K562 (cell line): ENCODE measurements at regions not wholly inside any gene's neighbourhood (a gene's known extent, or its start where the extent isn't known, plus 50 kb on each side); places are given as distances from the start of the nearest gene placed in this dataset.

ENCODE experiments used
- ATAC-seq: fragments of 200-7000 bp; cut with Tn5 transposase; 3 replicates; pipeline ENCODE4 v1.9.1; 2020; ENCODE audit warnings: moderate library complexity
- BruUV-seq: library from RNA; stranded (reverse); fragments of 400-500 nt; replicated peaks from 2 replicates; lab custom pipeline; 2021; lab: Mats Ljungman, UMichigan
- CTCF ChIA-PET: fragments of 300-600 bp; formaldehyde crosslinking; extraction: SDS; loops from one replicate; lab custom pipeline; 2021; ENCODE audit warnings: low intra/inter-chr PET ratio; lab: Yijun Ruan, JAX
- POLR2A ChIA-PET: fragments of 300-600, 350-650 bp; sonication (Branson Sonifier 250); formaldehyde crosslinking; extraction: SDS; loops from one replicate; lab custom pipeline; 2021; ENCODE audit warnings: antibody characterized with exemption, inconsistent platforms; lab: Yijun Ruan, JAX
- DNase-seq, 4 experiments: peaks; one replicate each; pipeline versions ENCODE4 v3.0.0 to v3.0.0-alpha.2; 2011 to 2018; ENCODE audit warnings: low spot score in 3 of 4, mixed read lengths in 3 of 4; ENCODE audit errors: extremely low read depth in 1 of 4
- FAIRE-seq: peaks from 2 replicates; lab custom pipeline; 2011; peaks lifted over from hg19 to GRCh38; lab: Jason Lieb, UNC
- H2AFZ ChIP-seq: 2 replicates; pipeline ENCODE4 v1.6.0; 2011; ENCODE audit warnings: low read depth, low read length, control low read depth, inconsistent platforms
- H3K27ac ChIP-seq: fragments of 200-600 bp; 3 replicates; pipeline ENCODE4 v1.8.0; 2011; ENCODE audit warnings: low read depth, mild to moderate bottlenecking, control low read depth, inconsistent platforms, low read length, moderate library complexity, mixed read lengths; ENCODE audit errors: extremely low read depth
- H3K27me3 ChIP-seq, 2 experiments: fragments of 300-600 bp in 1 of 2; 2 replicates in 1 of 2; 3 replicates in 1 of 2; pipeline versions ENCODE4 v1.6.0 to v1.8.0; 2011; ENCODE audit warnings: inconsistent platforms in 2 of 2, low read length in 2 of 2, mild to moderate bottlenecking in 1 of 2, mixed read lengths in 1 of 2, moderate library complexity in 1 of 2; ENCODE audit not compliant: control insufficient read depth in 2 of 2, insufficient read depth in 2 of 2
- H3K36me3 ChIP-seq: fragments of 300-600 bp; 3 replicates; pipeline ENCODE4 v1.8.0; 2011; ENCODE audit warnings: mild to moderate bottlenecking, low read length, inconsistent platforms; ENCODE audit not compliant: control insufficient read depth, insufficient read depth
- H3K4me1 ChIP-seq, 2 experiments: fragments of 200-600 bp in 1 of 2; replicated peaks in 1 of 2; 2 replicates in 1 of 2; 3 replicates in 1 of 2; pipeline versions ENCODE4 v1.5.1 to v1.8.0; 2011; ENCODE audit warnings: inconsistent platforms in 2 of 2, low read length in 2 of 2, mild to moderate bottlenecking in 1 of 2, mixed read lengths in 1 of 2, moderate library complexity in 1 of 2; ENCODE audit not compliant: control insufficient read depth in 2 of 2, insufficient read depth in 2 of 2
- H3K4me2 ChIP-seq: 2 replicates; pipeline ENCODE4 v1.6.1; 2011; ENCODE audit warnings: low read length, control low read depth, inconsistent platforms, mixed read lengths; ENCODE audit not compliant: insufficient read depth
- H3K4me3 ChIP-seq: fragments of 200-600 bp; sonication (generic), shearing (Covaris generic); 2 replicates; pipeline ENCODE4 v1.5.1; 2016; ENCODE audit warnings: control low read depth, inconsistent platforms
- H3K79me2 ChIP-seq: fragments of 200-600 bp; 3 replicates; pipeline ENCODE4 v1.8.0; 2011; ENCODE audit warnings: low read length, inconsistent platforms; ENCODE audit not compliant: control insufficient read depth, insufficient read depth
- H3K9ac ChIP-seq, 2 experiments: 2 replicates each; pipeline versions ENCODE4 v1.6.0 to v1.6.1; 2011; ENCODE audit warnings: low read depth in 2 of 2, low read length in 2 of 2, control low read depth in 1 of 2, inconsistent platforms in 1 of 2, mild to moderate bottlenecking in 1 of 2, mixed read lengths in 1 of 2; ENCODE audit not compliant: insufficient read depth in 1 of 2
- H3K9me1 ChIP-seq: one replicate; pipeline ENCODE4 v1.6.0; 2011; ENCODE audit warnings: inconsistent platforms, mild to moderate bottlenecking, low read length, moderate library complexity; ENCODE audit not compliant: control insufficient read depth, insufficient read depth
- H3K9me3 ChIP-seq: replicated peaks from 2 replicates; pipeline ENCODE4 v1.5.1; 2011; ENCODE audit warnings: low read depth, low read length, inconsistent platforms; ENCODE audit not compliant: control insufficient read depth, insufficient read depth
- H4K20me1 ChIP-seq: replicated peaks from 2 replicates; pipeline ENCODE4 v1.6.1; 2011; ENCODE audit warnings: low read length, inconsistent platforms, mixed read lengths; ENCODE audit not compliant: control insufficient read depth, insufficient read depth
- AFF4 ChIP-seq: sonication (generic); formaldehyde crosslinking; IDR thresholded peaks from 2 replicates; pipeline ENCODE4 v1.8.0; 2023; ENCODE audit warnings: mild to moderate bottlenecking, missing genetic modification reagents
- CXXC5 ChIP-seq: fragments of 250-450 bp; sonication (Bioruptor Pico); IDR thresholded peaks from 2 replicates; pipeline ENCODE4 v1.8.0; 2022; ENCODE audit warnings: inconsistent platforms, mild to moderate bottlenecking, moderate library complexity
- DDX20 ChIP-seq: fragments of 450-650 bp; IDR thresholded peaks from 2 replicates; pipeline ENCODE4 v1.6.1; 2016; ENCODE audit warnings: missing genetic modification characterization, low read depth, mild to moderate bottlenecking, missing compliant biosample characterization, moderate library complexity
- GABPB1 ChIP-seq: sonication (generic); formaldehyde crosslinking; IDR thresholded peaks from 2 replicates; pipeline ENCODE4 v1.8.0; 2022; ENCODE audit warnings: mild to moderate bottlenecking, missing genetic modification reagents
- HLTF ChIP-seq: fragments of 450-650 bp; IDR thresholded peaks from 2 replicates; pipeline ENCODE4 v1.6.1; 2016
- HMGN3 ChIP-seq: IDR thresholded peaks from 2 replicates; pipeline ENCODE4 v1.6.1; 2011; ENCODE audit warnings: borderline replicate concordance, low read depth, mild to moderate bottlenecking, mixed read lengths, low read length; ENCODE audit not compliant: insufficient read length; ENCODE audit errors: extremely low read depth
- NCOA1 ChIP-seq: fragments of 450-650 bp; IDR thresholded peaks from 2 replicates; pipeline ENCODE4 v1.6.1; 2016; ENCODE audit warnings: low read depth
- NCOA2 ChIP-seq, 2 experiments: fragments of 450-650 bp; IDR thresholded peaks; 2 replicates each; pipeline ENCODE4 v1.6.1; 2018; ENCODE audit warnings: mild to moderate bottlenecking in 2 of 2, moderate library complexity in 1 of 2; ENCODE audit not compliant: partially characterized antibody in 2 of 2
- NR2F6 ChIP-seq: fragments of 450-650 bp; formaldehyde crosslinking; IDR thresholded peaks from 2 replicates; pipeline ENCODE4 v1.4.0; 2020; ENCODE audit warnings: mild to moderate bottlenecking
- SMAD2 ChIP-seq: fragments of 150-350 bp; IDR thresholded peaks from 2 replicates; pipeline ENCODE4 v1.6.1; 2014; ENCODE audit warnings: low read depth, mild to moderate bottlenecking, low read length
- SP1 ChIP-seq: sonication (generic); formaldehyde crosslinking; IDR thresholded peaks from 2 replicates; pipeline ENCODE4 v1.8.1; 2022; ENCODE audit warnings: mild to moderate bottlenecking, missing genetic modification reagents
- TAF9B ChIP-seq: fragments of 450-650 bp; IDR thresholded peaks from 2 replicates; pipeline ENCODE4 v1.6.1; 2018; ENCODE audit warnings: mild to moderate bottlenecking; ENCODE audit not compliant: partially characterized antibody
- ZFP30 ChIP-seq: fragments of 250-450 bp; sonication (Bioruptor Pico); IDR thresholded peaks from 2 replicates; pipeline ENCODE4 v1.8.0; 2022; ENCODE audit warnings: moderate library complexity, mild to moderate bottlenecking, inconsistent platforms, borderline replicate concordance
- ZNF121 ChIP-seq: sonication (generic); formaldehyde crosslinking; conservative IDR thresholded peaks from 2 replicates; pipeline ENCODE4 v1.8.0; 2022; ENCODE audit warnings: missing genetic modification reagents
- ZNF239 ChIP-seq: fragments of 250-450 bp; sonication (Bioruptor Pico); IDR thresholded peaks from 2 replicates; pipeline ENCODE4 v1.4.0; 2020; ENCODE audit warnings: mild to moderate bottlenecking
- ZNF277 ChIP-seq: fragments of 250-450 bp; sonication (Bioruptor Pico); IDR thresholded peaks from 2 replicates; pipeline ENCODE4 v1.8.0; 2022; ENCODE audit warnings: inconsistent platforms, mild to moderate bottlenecking, moderate library complexity, borderline replicate concordance
- ZNF764 ChIP-seq: fragments of 250-450 bp; sonication (Bioruptor Pico); IDR thresholded peaks from 2 replicates; pipeline ENCODE4 v1.4.0; 2020; ENCODE audit warnings: low read depth, mild to moderate bottlenecking, moderate library complexity
- WGBS: fragments of 100-300 bp; shearing (Covaris generic); methylation state at CpG from one replicate; pipeline ENCODE4 v1.1.6; 2016; ENCODE audit warnings: low coverage, mixed read lengths; ENCODE audit not compliant: insufficient coverage; ENCODE audit errors: missing lambda C conversion rate; 5-methylcytosine and 5-hydroxymethylcytosine counted together
- in situ Hi-C: fragments of 300-500 bp; cut with MboI; formaldehyde crosslinking; loops from 4 replicates; pipeline ENCODE4 v1.15.0; 2018; ENCODE audit warnings: inconsistent platforms, mixed read lengths
- intact Hi-C: fragments of 100-400 bp; cut with micrococcal nuclease; formaldehyde crosslinking; loops from 2 replicates; pipeline ENCODE4 v1.14.2; 2022

GRCh38 chr6:26183237-26183580 lies 96.0 kb downstream of the HFE start:
- intact Hi-C loops, result no loop called here
- no peaks in the 10 kb centered on the region for H3K9me1 ChIP-seq
- no TSS peak for BruUV-seq
- TF ChIP-seq ZNF239 (no peak), NCOA1 (no peak), ZFP30 (CRISPR knock-in tag) (no peak), SMAD2 (no peak), GABPB1 (CRISPR knock-in tag) (no peak), HLTF (no peak), HMGN3 (no peak), SP1 (CRISPR knock-in tag) (no peak), NR2F6 (CRISPR knock-in tag) (no peak), DDX20 (no peak), NCOA2 (IDR thresholded peaks at IDR 0.05; ENCODE audit: partially characterized antibody in 2 of 2) (no peak), ZNF764 (CRISPR knock-in tag) (no peak), TAF9B (no peak), CXXC5 (no peak), AFF4 (CRISPR knock-in tag) (no peak), ZNF277 (no peak), ZNF121 (CRISPR knock-in tag) (no peak)
- TF ChIP-seq, all 486 proteins: peak for 0
- Histone ChIP-seq H3K4me1 (peaks cover 0 to 18% of the 10 kb centered on the region in 2 experiments; a peak in 4 of 5 replicates), H3K4me3 (no peak overlapping the region), H3K9ac (no peak overlapping the region), H3K4me2 (no peak overlapping the region), H4K20me1 (no peaks in the 10 kb centered on the region), H3K27me3 (no peaks in the 10 kb centered on the region), H3K27ac (no peak overlapping the region), H2AFZ (no peak overlapping the region), H3K9me3 (no peaks in the 10 kb centered on the region), H3K36me3 (peaks cover 21% of the 10 kb centered on the region; the same call in 2 of the 3 replicates), H3K79me2 (peaks cover 30% of the 10 kb centered on the region)
- ATAC-seq (no peak), FAIRE-seq (no peak), DNase-seq (no peak)
- WGBS, result 95% methylated on average over 11 of the region's 11 CpGs
- in situ Hi-C loops, result loop anchor here (25.0 kb wide), 1 partner anchor 379 kb away; no protein-coding TSS in a partner anchor
- ChIA-PET POLR2A (interaction anchor here (0.6 to 18.6 kb wide), 9 partner anchors 8 to 157 kb away, joined by 3 to 323 read pairs (median 7); a partner anchor contains a TSS), CTCF (no interaction called here)
